ENCODE measurements at regions not wholly inside any gene's neighbourhood (a gene's known extent, or its start where the extent isn't known, plus 50 kb on each side); places are given as distances from the start of the nearest gene placed in this dataset.

DNA sequence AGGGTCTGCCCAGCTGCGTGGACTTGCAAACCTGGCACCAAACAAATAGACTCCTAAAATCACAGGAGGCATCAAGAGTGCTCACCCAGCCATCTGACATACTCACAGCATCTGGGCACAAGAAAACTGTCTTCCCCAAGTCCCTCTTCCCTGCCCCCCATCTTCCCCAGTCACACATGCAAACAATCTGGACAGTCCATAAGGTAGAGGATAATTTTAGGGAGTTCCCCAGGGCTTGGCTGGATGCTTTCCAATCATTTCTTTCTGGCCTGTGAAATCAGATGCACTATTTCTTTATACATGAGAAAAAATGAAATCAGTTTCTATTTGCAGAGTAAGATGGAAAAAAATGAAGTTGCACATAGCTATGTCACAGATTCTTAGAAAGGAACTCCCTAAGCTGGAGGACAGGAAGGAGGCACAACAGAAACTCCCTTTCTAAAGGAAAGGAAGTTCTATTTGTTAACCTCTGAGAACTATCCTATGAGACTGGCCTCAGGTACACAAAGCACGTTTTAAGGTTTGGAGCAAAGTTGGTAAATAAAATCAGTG, 342.3 kb downstream of the HNRNPD start:
- no peak for DNase-seq (ENCODE audit: low read depth in 2 of 2)

GRCh38 chr4:82017680-82018079, 356.1 kb downstream of the HNRNPD start:
- DNase-seq (ENCODE audit: low read depth in 2 of 2): no peak

GRCh38 chr4:82005158-82005557, 368.6 kb downstream of the HNRNPD start:
- DNase-seq (ENCODE audit: low read depth in 2 of 2): no peak

- DNase-seq (ENCODE audit: low read depth in 2 of 2): no peak
These were observed 376.5 kb downstream of the HNRNPD start for GRCh38 chr4:81997313-81997712.

- no peak for DNase-seq (ENCODE audit: low read depth in 2 of 2)
These were observed 382.9 kb downstream of the HNRNPD start for GRCh38 chr4:81990898-81991297.

GRCh38 chr4:81990211-81990610, 383.6 kb downstream of the HNRNPD start:
- DNase-seq (ENCODE audit: low read depth in 2 of 2): no peak

DNA sequence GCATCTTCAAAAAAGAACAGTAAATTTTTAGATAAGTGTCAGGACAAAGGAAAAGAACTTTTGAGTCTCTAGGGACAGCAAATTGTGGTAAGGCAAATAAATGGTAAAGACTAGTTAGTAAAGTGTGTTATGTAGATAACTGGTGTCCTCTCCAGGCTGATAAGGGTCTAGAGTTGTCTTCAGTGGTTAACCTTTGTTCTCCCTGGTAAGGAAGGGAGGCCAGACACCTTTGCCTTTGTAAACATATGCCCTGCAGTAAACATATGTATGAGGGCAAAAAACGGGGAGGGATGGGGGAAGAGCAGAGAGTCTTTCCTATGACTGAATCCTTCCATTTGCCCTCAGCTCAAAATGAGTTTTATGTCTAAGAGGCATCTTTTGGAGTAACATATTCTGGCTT, 384.6 kb downstream of the HNRNPD start:
- DNase-seq (ENCODE audit: low read depth in 2 of 2): no peak

DNA sequence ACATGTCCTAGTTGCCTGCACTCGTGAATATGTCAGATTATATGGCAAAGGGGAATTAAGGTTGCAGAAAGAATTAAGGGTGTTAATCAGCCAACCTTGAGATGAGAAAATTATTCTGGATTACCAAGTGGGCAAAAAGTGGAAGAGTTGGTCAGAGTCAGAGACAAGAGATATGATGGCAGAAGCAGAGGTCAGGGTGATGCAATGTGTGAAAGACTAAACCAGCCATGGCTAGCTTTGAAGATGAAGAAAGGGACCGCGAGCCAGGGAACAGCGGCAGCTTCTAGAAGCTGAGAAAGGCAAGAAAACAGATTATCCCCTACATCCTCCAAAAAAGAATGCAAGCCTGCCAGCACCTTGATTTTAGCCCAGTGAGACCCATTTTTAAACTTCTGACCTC, 385.6 kb downstream of the HNRNPD start:
- DNase-seq (ENCODE audit: low read depth in 2 of 2): no peak

GRCh38 chr4:81984746-81985145, 389.0 kb downstream of the HNRNPD start:
- no peak for DNase-seq (ENCODE audit: low read depth in 2 of 2)

- no peak for DNase-seq (ENCODE audit: low read depth in 2 of 2)
These were observed 390.8 kb downstream of the HNRNPD start for GRCh38 chr4:81982846-81983540.

DNA sequence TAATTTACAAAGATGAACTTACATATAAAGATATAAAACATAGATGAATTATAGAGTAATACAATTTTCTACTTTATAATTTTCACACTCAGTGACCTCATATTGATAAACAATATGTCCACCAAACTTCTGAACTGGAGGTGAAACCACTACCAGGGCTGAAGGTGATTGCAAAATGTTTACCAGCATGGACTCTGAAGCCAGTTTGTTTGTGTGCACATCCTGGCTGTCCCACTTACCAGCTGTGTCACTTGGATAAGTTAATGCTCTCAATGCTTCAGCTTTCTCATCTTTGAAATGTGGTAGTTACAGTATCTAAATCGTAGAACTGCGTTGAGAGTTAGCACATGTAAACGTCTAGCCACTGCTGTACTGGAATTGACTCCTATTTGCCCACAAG, 392.6 kb downstream of the HNRNPD start:
- no peak for DNase-seq (ENCODE audit: low read depth in 2 of 2)

DNA sequence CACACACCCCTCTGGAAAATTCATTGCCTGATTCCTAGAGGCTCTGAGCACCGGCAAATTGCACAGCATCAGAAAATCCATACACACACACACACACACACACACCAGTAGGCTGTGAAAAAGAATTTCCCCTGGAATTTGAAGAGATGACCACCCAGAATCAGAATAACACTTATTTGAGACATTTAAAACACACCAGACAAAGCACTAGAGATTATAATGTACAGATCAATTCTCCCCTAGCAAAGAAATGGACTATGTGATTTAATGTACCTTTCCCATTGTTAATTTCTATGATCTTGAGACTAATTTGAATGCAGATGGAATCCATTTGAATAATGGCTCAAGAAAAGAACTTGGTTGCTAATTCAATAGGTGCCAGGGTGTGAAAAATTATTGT, 399.3 kb downstream of the HNRNPD start:
- no peak for DNase-seq (ENCODE audit: low read depth in 2 of 2)

DNA sequence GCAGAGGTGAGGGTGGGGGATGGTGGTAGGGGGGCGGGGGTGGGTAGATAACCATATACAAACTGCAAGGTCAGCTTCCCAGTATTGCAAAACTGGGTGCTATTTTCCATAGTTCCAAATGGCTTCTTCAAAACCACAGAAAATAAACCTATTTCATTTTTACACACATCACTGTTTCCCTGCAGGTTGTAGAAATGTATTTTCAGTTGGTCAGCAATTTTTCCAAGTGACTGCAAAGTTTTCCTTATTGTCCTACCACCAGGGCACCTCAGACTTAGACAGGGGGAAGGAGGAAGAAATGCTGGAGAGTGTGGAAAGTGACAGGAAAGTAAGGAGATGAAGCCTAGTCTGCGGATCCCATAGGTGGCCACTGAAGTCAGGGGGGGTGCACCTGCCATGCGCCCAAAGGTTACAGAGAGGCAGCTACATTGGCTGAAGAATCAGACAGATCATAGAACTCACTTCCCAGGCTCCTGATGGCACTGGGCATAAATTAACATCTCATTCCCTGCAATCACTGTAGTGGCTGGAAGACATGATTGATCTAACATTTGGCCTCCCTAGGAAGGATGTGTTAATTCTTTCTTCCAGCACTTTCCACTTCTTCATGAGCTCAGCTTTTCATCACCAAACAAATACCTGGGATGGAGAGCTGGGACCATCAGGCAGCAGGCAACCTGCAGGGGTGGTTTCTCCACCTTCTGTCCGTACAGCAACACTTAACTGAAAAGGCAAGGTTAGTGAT, 402.0 kb downstream of the HNRNPD start:
- no peak for DNase-seq (ENCODE audit: low read depth in 2 of 2)

DNA sequence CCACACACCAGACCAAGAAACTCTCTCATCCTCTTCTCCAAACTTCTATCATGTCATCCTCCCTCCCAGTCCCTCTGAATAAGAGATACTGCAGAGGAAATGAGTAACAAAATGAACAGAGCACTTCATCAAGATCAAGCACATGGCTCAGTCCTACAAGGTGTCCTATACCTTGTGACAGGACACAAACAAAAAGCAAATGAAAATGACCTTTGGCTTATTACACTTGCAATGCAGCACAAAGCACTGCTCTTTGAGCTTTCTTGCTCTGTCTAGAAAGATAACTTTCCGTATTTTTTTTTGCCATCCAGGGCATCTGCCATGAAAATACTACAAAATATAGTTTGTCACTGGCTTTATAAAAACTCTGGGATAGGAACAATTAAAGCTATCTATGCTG, 402.7 kb downstream of the HNRNPD start:
- no peak for DNase-seq (ENCODE audit: low read depth in 2 of 2)

DNA sequence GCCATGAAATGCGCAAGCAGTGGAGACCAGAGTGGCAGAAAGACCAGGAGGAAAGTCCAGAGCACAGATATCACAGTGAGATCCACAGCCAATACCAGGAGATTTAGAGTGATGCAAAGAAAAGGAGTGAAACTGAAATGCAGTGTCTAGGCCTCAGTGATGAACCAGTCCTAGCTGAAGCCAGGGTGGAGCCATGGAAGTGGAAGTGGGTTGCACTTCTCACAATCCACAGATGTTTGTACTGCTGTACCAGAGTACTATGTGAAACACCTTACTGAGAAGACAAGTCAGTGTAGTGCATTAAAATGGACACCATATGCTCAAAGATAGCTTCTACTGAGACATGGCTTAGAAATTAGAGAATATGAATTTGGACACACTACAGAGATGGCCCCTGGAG, 403.3 kb downstream of the HNRNPD start:
- DNase-seq (ENCODE audit: low read depth in 2 of 2): no peak

DNA sequence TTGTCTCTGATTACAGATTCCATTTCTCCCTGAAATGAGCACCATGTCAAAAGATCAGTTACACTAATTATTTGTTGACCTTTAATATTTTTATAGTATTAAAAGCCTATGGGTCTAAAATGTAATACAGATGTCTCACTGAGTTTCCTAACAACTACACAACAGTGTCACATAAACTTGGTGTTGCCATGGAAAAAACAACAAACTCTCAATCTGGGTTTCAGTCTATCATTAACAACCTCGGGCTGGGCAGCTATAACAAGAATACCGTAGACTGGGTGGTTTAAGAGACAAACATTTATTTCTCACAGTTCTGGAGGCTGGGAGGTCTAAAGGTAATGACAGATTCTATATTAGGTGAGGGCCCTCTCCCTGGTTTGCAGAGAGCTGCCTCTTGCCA, 407.1 kb downstream of the HNRNPD start:
- no peak for DNase-seq (ENCODE audit: low read depth in 2 of 2)

DNA sequence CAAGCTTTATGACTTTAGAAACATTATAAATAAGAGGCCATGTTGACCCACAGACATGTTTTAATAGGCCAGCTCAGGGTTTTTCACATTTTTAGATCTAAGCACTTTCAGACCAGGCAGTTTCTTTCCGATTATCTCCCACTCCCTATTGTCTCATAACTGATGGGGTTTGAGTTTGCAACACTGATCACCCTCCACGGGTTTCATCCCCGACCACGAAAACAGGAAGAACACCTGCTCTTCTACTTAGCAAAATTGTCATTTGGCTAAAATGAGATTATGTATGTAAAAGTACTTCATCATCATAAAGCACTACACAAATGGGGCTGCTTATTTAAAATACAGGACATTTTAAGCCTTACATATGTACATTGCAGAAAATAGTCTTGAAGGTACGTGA, 407.9 kb downstream of the HNRNPD start:
- no peak for DNase-seq (ENCODE audit: low read depth in 2 of 2)

GRCh38 chr4:81965454-81965853, 408.3 kb downstream of the HNRNPD start:
- no peak for DNase-seq (ENCODE audit: low read depth in 2 of 2)

- DNase-seq (ENCODE audit: low read depth in 2 of 2): no peak
These were observed 410.1 kb downstream of the HNRNPD start for GRCh38 chr4:81963763-81964020.

GRCh38 chr4:81963015-81963762, 410.6 kb downstream of the HNRNPD start:
- no peak for DNase-seq (ENCODE audit: low read depth in 2 of 2)

GRCh38 chr4:81960961-81961360, 412.8 kb downstream of the HNRNPD start:
- DNase-seq (ENCODE audit: low read depth in 2 of 2): no peak

DNA sequence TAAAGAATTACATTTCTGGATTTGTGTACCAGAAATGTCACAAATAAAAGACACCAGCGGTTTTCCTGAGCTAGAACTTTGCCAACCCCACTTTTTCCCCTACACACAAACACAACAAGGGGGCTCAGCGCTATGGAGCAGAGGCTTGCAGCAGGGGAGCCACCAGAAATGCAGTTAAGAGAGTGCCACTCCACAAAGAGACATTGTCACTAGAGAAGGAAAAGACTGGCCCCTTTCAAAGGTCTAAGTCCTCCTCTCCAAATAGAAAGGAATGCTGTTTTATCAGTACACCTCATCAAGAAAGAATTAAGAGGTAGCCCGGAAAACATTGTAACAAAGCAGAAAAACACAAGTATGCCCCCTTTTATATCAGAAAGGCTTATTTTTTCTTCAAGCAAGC, 419.5 kb downstream of the HNRNPD start:
- DNase-seq (ENCODE audit: low read depth in 2 of 2): no peak

- DNase-seq (ENCODE audit: low read depth in 2 of 2): no peak
These were observed 421.8 kb downstream of the HNRNPD start for GRCh38 chr4:81951891-81952455.

Measured in stimulated activated CD8-positive, alpha-beta memory T cell treated with anti-CD3 and anti-CD28 coated beads, Interleukin-15, amount 100 ng/mL, for 4 hours (primary cell).